ENCODE measurements at regions not wholly inside any gene's neighbourhood (a gene's known extent, or its start where the extent isn't known, plus 50 kb on each side); places are given as distances from the start of the nearest gene placed in this dataset.

- Mint-ChIP-seq H3K36me3 (no peaks in the 10 kb centered on the region), H3K9me3 (peaks cover 0 to 3% (median 0%) of the 10 kb centered on the region in 9 donors), H3K27me3 (peaks cover 13 to 50% (median 19%) of the 10 kb centered on the region in 5 donors), H3K27ac (no peak overlapping the region), H3K4me1 (no peaks in the 10 kb centered on the region), H3K4me3 (no peak overlapping the region)
- POLR2A ChIA-PET, result no interaction called here
- ATAC-seq (no peak), DNase-seq (no peak)
Observed at GRCh38 chr7:118079369-118079768, 104.6 kb upstream of the LSM8 start.

- Mint-ChIP-seq H3K4me3 (no peak overlapping the region), H3K27me3 (peaks cover 17 to 53% (median 25%) of the 10 kb centered on the region in 5 donors), H3K36me3 (no peaks in the 10 kb centered on the region), H3K9me3 (no peaks in the 10 kb centered on the region), H3K4me1 (no peaks in the 10 kb centered on the region), H3K27ac (peak overlapping the region in 1 of 10 donors; percentile 45)
- POLR2A ChIA-PET, result no interaction called here
- ATAC-seq (no peak), DNase-seq (no peak)
Observed at GRCh38 chr7:118080947-118081346, 103.0 kb upstream of the LSM8 start.

- DNase-seq (no peak), ATAC-seq (no peak)
- Mint-ChIP-seq H3K36me3 (no peaks in the 10 kb centered on the region), H3K27ac (no peak overlapping the region), H3K9me3 (no peaks in the 10 kb centered on the region), H3K4me3 (no peak overlapping the region), H3K4me1 (no peaks in the 10 kb centered on the region), H3K27me3 (peaks cover 15 to 54% (median 22%) of the 10 kb centered on the region in 5 donors)
- POLR2A ChIA-PET, result no interaction called here
Observed at GRCh38 chr7:118082506-118082905, 101.5 kb upstream of the LSM8 start.

- H3K4me3 Mint-ChIP-seq, result no peak overlapping the region
- H3K9me3 Mint-ChIP-seq, result no peaks in the 10 kb centered on the region
- ATAC-seq (no peak), DNase-seq (no peak)
- no peaks in the 10 kb centered on the region for H3K36me3 Mint-ChIP-seq
- H3K27ac Mint-ChIP-seq, result no peak overlapping the region
- no peaks in the 10 kb centered on the region for H3K4me1 Mint-ChIP-seq
- peaks cover 16 to 53% (median 29%) of the 10 kb centered on the region in 5 donors for H3K27me3 Mint-ChIP-seq
- POLR2A ChIA-PET, result no interaction called here
Observed at GRCh38 chr7:118085000-118085399, 99.0 kb upstream of the LSM8 start.

GRCh38 chr7:118087126-118087525, 96.8 kb upstream of the LSM8 start:
- ATAC-seq, result no peak
- Mint-ChIP-seq H3K36me3 (no peaks in the 10 kb centered on the region), H3K27ac (no peak overlapping the region), H3K9me3 (peaks cover 0 to 2% (median 0%) of the 10 kb centered on the region in 9 donors), H3K27me3 (peaks cover 16 to 39% (median 26%) of the 10 kb centered on the region in 5 donors), H3K4me1 (no peaks in the 10 kb centered on the region), H3K4me3 (no peak overlapping the region)
- DNase-seq, result no peak
- POLR2A ChIA-PET, result no interaction called here

GRCh38 chr7:118094044-118094443, 89.9 kb upstream of the LSM8 start:
- Mint-ChIP-seq H3K27ac (no peak overlapping the region), H3K9me3 (peaks cover 0 to 2% (median 0%) of the 10 kb centered on the region in 9 donors), H3K36me3 (no peaks in the 10 kb centered on the region), H3K27me3 (peaks cover 5 to 23% (median 13%) of the 10 kb centered on the region in 5 donors), H3K4me3 (no peak overlapping the region), H3K4me1 (no peaks in the 10 kb centered on the region)
- POLR2A ChIA-PET, result no interaction called here
- ATAC-seq, result no peak
- no peak for DNase-seq

- no peak for ATAC-seq
- Mint-ChIP-seq H3K4me3 (no peak overlapping the region), H3K36me3 (no peaks in the 10 kb centered on the region), H3K27me3 (peaks cover 2 to 12% (median 6%) of the 10 kb centered on the region in 5 donors), H3K4me1 (no peaks in the 10 kb centered on the region), H3K9me3 (peaks cover 0 to 8% (median 0%) of the 10 kb centered on the region in 9 donors), H3K27ac (no peak overlapping the region)
- no peak for DNase-seq
- POLR2A ChIA-PET, result no interaction called here
Observed at GRCh38 chr7:118104812-118105441, 79.0 kb upstream of the LSM8 start.

GRCh38 chr7:118109607-118110006, 74.4 kb upstream of the LSM8 start:
- Mint-ChIP-seq H3K27ac (no peak overlapping the region), H3K4me3 (no peak overlapping the region), H3K4me1 (no peaks in the 10 kb centered on the region), H3K9me3 (peaks cover 0 to 10% (median 5%) of the 10 kb centered on the region in 9 donors), H3K36me3 (peaks cover 0 to 7% (median 0%) of the 10 kb centered on the region in 3 donors), H3K27me3 (peaks cover 0 to 12% (median 7%) of the 10 kb centered on the region in 5 donors)
- DNase-seq (no peak), ATAC-seq (no peak)
- POLR2A ChIA-PET, result no interaction called here

- Mint-ChIP-seq H3K4me1 (no peaks in the 10 kb centered on the region), H3K36me3 (peaks cover 0 to 7% (median 0%) of the 10 kb centered on the region in 3 donors), H3K27me3 (peaks cover 0 to 12% (median 7%) of the 10 kb centered on the region in 5 donors), H3K4me3 (no peak overlapping the region), H3K27ac (no peak overlapping the region), H3K9me3 (peaks cover 0 to 10% (median 5%) of the 10 kb centered on the region in 9 donors)
- ATAC-seq (no peak), DNase-seq (no peak)
- POLR2A ChIA-PET, result no interaction called here
Observed at GRCh38 chr7:118110178-118110925, 73.6 kb upstream of the LSM8 start.

- Mint-ChIP-seq H3K27ac (no peak overlapping the region), H3K4me3 (no peak overlapping the region), H3K9me3 (peaks cover 0 to 15% (median 6%) of the 10 kb centered on the region in 9 donors), H3K36me3 (peaks cover 0 to 7% (median 0%) of the 10 kb centered on the region in 3 donors), H3K27me3 (peaks cover 0 to 19% (median 7%) of the 10 kb centered on the region in 5 donors), H3K4me1 (no peaks in the 10 kb centered on the region)
- POLR2A ChIA-PET, result no interaction called here
- ATAC-seq, result no peak
- no peak for DNase-seq
Observed at GRCh38 chr7:118111347-118111746, 72.6 kb upstream of the LSM8 start.

- Mint-ChIP-seq H3K27me3 (peaks cover 0 to 40% (median 11%) of the 10 kb centered on the region in 5 donors), H3K4me1 (no peaks in the 10 kb centered on the region), H3K9me3 (peaks cover 2 to 35% (median 17%) of the 10 kb centered on the region in 9 donors), H3K36me3 (peaks cover 0 to 24% (median 0%) of the 10 kb centered on the region in 3 donors), H3K4me3 (no peak overlapping the region), H3K27ac (no peak overlapping the region)
- ATAC-seq (no peak), DNase-seq (no peak)
- POLR2A ChIA-PET, result no interaction called here
Observed at GRCh38 chr7:118114175-118114574, 69.8 kb upstream of the LSM8 start.

GRCh38 chr7:118129041-118129795, 54.7 kb upstream of the LSM8 start:
- Mint-ChIP-seq H3K4me3 (no peak overlapping the region), H3K36me3 (peaks cover 0 to 13% (median 0%) of the 10 kb centered on the region in 3 donors), H3K27me3 (peaks cover 2 to 12% (median 2%) of the 10 kb centered on the region in 5 donors), H3K4me1 (peaks cover 0 to 3% (median 0%) of the 10 kb centered on the region in 4 donors), H3K27ac (no peak overlapping the region), H3K9me3 (peaks cover 2 to 38% (median 13%) of the 10 kb centered on the region in 9 donors)
- DNase-seq (no peak), ATAC-seq (peak in 1 of 2 donors; percentile 30)
- POLR2A ChIA-PET, result no interaction called here

- POLR2A ChIA-PET, result no interaction called here
- no peak overlapping the region for H3K27ac Mint-ChIP-seq
- peaks cover 0 to 3% (median 0%) of the 10 kb centered on the region in 4 donors for H3K4me1 Mint-ChIP-seq
- peaks cover 0 to 13% (median 9%) of the 10 kb centered on the region in 5 donors for H3K27me3 Mint-ChIP-seq
- H3K36me3 Mint-ChIP-seq, result peaks cover 0 to 10% (median 3%) of the 10 kb centered on the region in 3 donors
- peaks cover 0 to 23% (median 5%) of the 10 kb centered on the region in 9 donors for H3K9me3 Mint-ChIP-seq
- DNase-seq (no peak), ATAC-seq (no peak)
- no peak overlapping the region for H3K4me3 Mint-ChIP-seq
Observed at GRCh38 chr7:118132764-118133163, 51.2 kb upstream of the LSM8 start.

Measured in naive thymus-derived CD8-positive, alpha-beta T cell (primary cell).